Esophagus mucosa (tissue), 1 donor: ENCODE measurements at regions not wholly inside any gene's neighbourhood (a gene's known extent, or its start where the extent isn't known, plus 50 kb on each side); places are given as distances from the start of the nearest gene placed in this dataset.

Experiments used
- ATAC-seq: fragments of 200-7000 bp; cut with Tn5 transposase; one replicate; pipeline ENCODE4 v1.9.1; 2020
- donor health status: DM: yes; HTN: yes; CAD: no.

GRCh38 chr14:86027144-86027543 lies 497.2 kb downstream of the FLRT2 start:
- no peak for ATAC-seq

GRCh38 chr14:86022031-86022629 lies 492.2 kb downstream of the FLRT2 start:
- no peak for ATAC-seq

GRCh38 chr14:86020841-86021240 lies 490.9 kb downstream of the FLRT2 start:
- no peak for ATAC-seq

- ATAC-seq = no peak
Measured at GRCh38 chr14:86015941-86016340, 486.0 kb downstream of the FLRT2 start.

- no peak for ATAC-seq
Measured at GRCh38 chr14:86015511-86015910, 485.6 kb downstream of the FLRT2 start.

GRCh38 chr14:86013641-86014040 lies 483.7 kb downstream of the FLRT2 start:
- no peak for ATAC-seq

GRCh38 chr14:86012461-86012860 lies 482.5 kb downstream of the FLRT2 start:
- no peak for ATAC-seq

- no peak for ATAC-seq
Measured at GRCh38 chr14:86003998-86004397, 474.1 kb downstream of the FLRT2 start.

GRCh38 chr14:85996551-85996950 lies 466.6 kb downstream of the FLRT2 start:
- ATAC-seq = no peak

- no peak for ATAC-seq
Measured at GRCh38 chr14:85991156-85991555, 461.2 kb downstream of the FLRT2 start.

- no peak for ATAC-seq
Measured at GRCh38 chr14:85987907-85988306, 458.0 kb downstream of the FLRT2 start.

- ATAC-seq = no peak
Measured at GRCh38 chr14:85987292-85987691, 457.3 kb downstream of the FLRT2 start.

- no peak for ATAC-seq
Measured at GRCh38 chr14:85978582-85979250, 448.8 kb downstream of the FLRT2 start.

- ATAC-seq = no peak
Measured at GRCh38 chr14:85974602-85975001, 444.7 kb downstream of the FLRT2 start.

- ATAC-seq = no peak
Measured at GRCh38 chr14:85963486-85963885, 433.5 kb downstream of the FLRT2 start.

GRCh38 chr14:85960756-85961155 lies 430.8 kb downstream of the FLRT2 start:
- no peak for ATAC-seq

GRCh38 chr14:85959063-85959462 lies 429.1 kb downstream of the FLRT2 start:
- no peak for ATAC-seq

- ATAC-seq = no peak
Measured at GRCh38 chr14:85958069-85958468, 428.1 kb downstream of the FLRT2 start.

GRCh38 chr14:85953265-85953664 lies 423.3 kb downstream of the FLRT2 start:
- ATAC-seq = no peak

- ATAC-seq = no peak
Measured at GRCh38 chr14:85948153-85948552, 418.2 kb downstream of the FLRT2 start.

- no peak for ATAC-seq
Measured at GRCh38 chr14:85947461-85948139, 417.7 kb downstream of the FLRT2 start.

GRCh38 chr14:85943192-85943591 lies 413.2 kb downstream of the FLRT2 start:
- no peak for ATAC-seq

GRCh38 chr14:85934886-85935254 lies 404.9 kb downstream of the FLRT2 start:
- no peak for ATAC-seq
